Esophagus squamous epithelium (tissue), 4 donors: ENCODE measurements at regions not wholly inside any gene's neighbourhood (a gene's known extent, or its start where the extent isn't known, plus 50 kb on each side); places are given as distances from the start of the nearest gene placed in this dataset.

ENCODE experiments used
- CTCF ChIP-seq, 6 experiments: fragments of 450-650 bp in 4 of 6; fragments of 200-600 bp in 2 of 6; sonication (generic) in 2 of 6; IDR thresholded peaks; one replicate each; pipeline ENCODE4 v1.5.1; 2016 to 2019; ENCODE audit warnings: antibody characterized with exemption in 6 of 6, mild to moderate bottlenecking in 4 of 6, moderate library complexity in 4 of 6
- POLR2A ChIP-seq, 4 donors: fragments of 450-650 bp; IDR thresholded peaks; one replicate each; pipeline ENCODE4 v1.6.1; 2017; ENCODE audit warnings: antibody characterized with exemption in 4 of 4, mild to moderate bottlenecking in 4 of 4, moderate library complexity in 3 of 4

- TF ChIP-seq CTCF (IDR thresholded peaks at IDR 0.05) (no peak), POLR2A (IDR thresholded peaks at IDR 0.05) (no peak)
Observed at GRCh38 chrX:142054094-142054493, 150.4 kb downstream of the MAGEC1 start.
